ENCODE measurements at regions not wholly inside any gene's neighbourhood (a gene's known extent, or its start where the extent isn't known, plus 50 kb on each side); places are given as distances from the start of the nearest gene placed in this dataset.

- H3K9me3 Mint-ChIP-seq: no peaks in the 10 kb centered on the region
Observed at GRCh38 chr10:4506095-4506494, 319.9 kb upstream of the AKR1E2 start.

GRCh38 chr10:4504550-4504949 is 321.5 kb upstream of the AKR1E2 start:
- Mint-ChIP-seq H3K27ac (no peak overlapping the region), H3K36me3 (ENCODE audit: insufficient read depth in 2 of 2) (no peaks in the 10 kb centered on the region), H3K27me3 (ENCODE audit: low read depth) (peaks cover 9% of the 10 kb centered on the region), H3K4me1 (ENCODE audit: low read depth) (no peaks in the 10 kb centered on the region), H3K9me3 (no peaks in the 10 kb centered on the region), H3K4me3 (no peak overlapping the region)
- DNase-seq (no peak), ATAC-seq (replicated peaks in 1 of 2) (no peak)

More at GRCh38 chr10:4506095-4506494, 319.9 kb upstream of the AKR1E2 start:
- H3K27ac Mint-ChIP-seq: no peak overlapping the region
- ATAC-seq (replicated peaks in 1 of 2) (no peak), DNase-seq (no peak)
- no peak overlapping the region for H3K4me3 Mint-ChIP-seq
- H3K36me3 Mint-ChIP-seq (ENCODE audit: insufficient read depth in 2 of 2): no peaks in the 10 kb centered on the region
- H3K4me1 Mint-ChIP-seq (ENCODE audit: low read depth): no peaks in the 10 kb centered on the region
- peaks cover 9% of the 10 kb centered on the region for H3K27me3 Mint-ChIP-seq (ENCODE audit: low read depth)

GRCh38 chr10:4503076-4503475 is 322.9 kb upstream of the AKR1E2 start:
- no peak for DNase-seq
- H3K9me3 Mint-ChIP-seq: no peaks in the 10 kb centered on the region
- H3K36me3 Mint-ChIP-seq (ENCODE audit: insufficient read depth in 2 of 2): no peaks in the 10 kb centered on the region

GRCh38 chr10:4501306-4501705 is 324.7 kb upstream of the AKR1E2 start:
- H3K36me3 Mint-ChIP-seq (ENCODE audit: insufficient read depth in 2 of 2): no peaks in the 10 kb centered on the region
- no peaks in the 10 kb centered on the region for H3K4me1 Mint-ChIP-seq (ENCODE audit: low read depth)
- H3K27me3 Mint-ChIP-seq (ENCODE audit: low read depth): no peaks in the 10 kb centered on the region
- DNase-seq: no peak
- no peak overlapping the region for H3K27ac Mint-ChIP-seq
- no peak for ATAC-seq (replicated peaks in 1 of 2)
- no peak overlapping the region for H3K4me3 Mint-ChIP-seq
- no peaks in the 10 kb centered on the region for H3K9me3 Mint-ChIP-seq

More at GRCh38 chr10:4503076-4503475, 322.9 kb upstream of the AKR1E2 start:
- no peak overlapping the region for H3K27ac Mint-ChIP-seq
- H3K27me3 Mint-ChIP-seq (ENCODE audit: low read depth): no peaks in the 10 kb centered on the region
- ATAC-seq (replicated peaks in 1 of 2): no peak
- H3K4me1 Mint-ChIP-seq (ENCODE audit: low read depth): no peaks in the 10 kb centered on the region
- H3K4me3 Mint-ChIP-seq: no peak overlapping the region

GRCh38 chr10:4498711-4499251 is 327.2 kb upstream of the AKR1E2 start:
- H3K9me3 Mint-ChIP-seq: no peaks in the 10 kb centered on the region
- ATAC-seq (replicated peaks in 1 of 2): no peak
- H3K4me1 Mint-ChIP-seq (ENCODE audit: low read depth): no peaks in the 10 kb centered on the region
- no peak for DNase-seq
- no peaks in the 10 kb centered on the region for H3K27me3 Mint-ChIP-seq (ENCODE audit: low read depth)
- H3K27ac Mint-ChIP-seq: no peak overlapping the region
- no peaks in the 10 kb centered on the region for H3K36me3 Mint-ChIP-seq (ENCODE audit: insufficient read depth in 2 of 2)
- H3K4me3 Mint-ChIP-seq: no peak overlapping the region

- peaks cover 14% of the 10 kb centered on the region for H3K27me3 Mint-ChIP-seq (ENCODE audit: low read depth)
- no peaks in the 10 kb centered on the region for H3K9me3 Mint-ChIP-seq
- no peaks in the 10 kb centered on the region for H3K36me3 Mint-ChIP-seq (ENCODE audit: insufficient read depth in 2 of 2)
- DNase-seq (no peak), ATAC-seq (replicated peaks in 1 of 2) (no peak)
- H3K27ac Mint-ChIP-seq: peak overlapping the region; percentile 74
- no peak overlapping the region for H3K4me3 Mint-ChIP-seq
- H3K4me1 Mint-ChIP-seq (ENCODE audit: low read depth): no peaks in the 10 kb centered on the region
Observed at GRCh38 chr10:4494551-4494950, 331.5 kb upstream of the AKR1E2 start.

GRCh38 chr10:4492202-4492601 is 333.8 kb upstream of the AKR1E2 start:
- Mint-ChIP-seq H3K9me3 (peaks cover 0 to 2% of the 10 kb centered on the region in 2 donors), H3K27me3 (ENCODE audit: low read depth) (peaks cover 24% of the 10 kb centered on the region), H3K4me3 (no peak overlapping the region), H3K27ac (no peak overlapping the region), H3K4me1 (ENCODE audit: low read depth) (no peaks in the 10 kb centered on the region), H3K36me3 (ENCODE audit: insufficient read depth in 2 of 2) (no peaks in the 10 kb centered on the region)
- DNase-seq (no peak), ATAC-seq (replicated peaks in 1 of 2) (no peak)

- Mint-ChIP-seq H3K36me3 (ENCODE audit: insufficient read depth in 2 of 2) (no peaks in the 10 kb centered on the region), H3K4me1 (ENCODE audit: low read depth) (no peaks in the 10 kb centered on the region), H3K27me3 (ENCODE audit: low read depth) (peaks cover 33% of the 10 kb centered on the region), H3K9me3 (peaks cover 0 to 2% of the 10 kb centered on the region in 2 donors), H3K27ac (no peak overlapping the region), H3K4me3 (no peak overlapping the region)
- no peak for DNase-seq
- no peak for ATAC-seq (replicated peaks in 1 of 2)
Observed at GRCh38 chr10:4488904-4489303, 337.1 kb upstream of the AKR1E2 start.

GRCh38 chr10:4485636-4486035 is 340.4 kb upstream of the AKR1E2 start:
- no peak overlapping the region for H3K27ac Mint-ChIP-seq
- ATAC-seq (replicated peaks in 1 of 2) (no peak), DNase-seq (no peak)
- H3K9me3 Mint-ChIP-seq: peaks cover 0 to 2% of the 10 kb centered on the region in 2 donors
- no peak overlapping the region for H3K4me3 Mint-ChIP-seq
- H3K27me3 Mint-ChIP-seq (ENCODE audit: low read depth): peaks cover 21% of the 10 kb centered on the region
- H3K4me1 Mint-ChIP-seq (ENCODE audit: low read depth): peaks cover 6% of the 10 kb centered on the region
- H3K36me3 Mint-ChIP-seq (ENCODE audit: insufficient read depth in 2 of 2): no peaks in the 10 kb centered on the region

- H3K4me1 Mint-ChIP-seq (ENCODE audit: low read depth): peaks cover 6% of the 10 kb centered on the region
- ATAC-seq (replicated peaks in 1 of 2): no peak
- DNase-seq: no peak
- H3K27me3 Mint-ChIP-seq (ENCODE audit: low read depth): peaks cover 22% of the 10 kb centered on the region
- H3K9me3 Mint-ChIP-seq: peaks cover 4 to 6% of the 10 kb centered on the region in 2 donors
- no peak overlapping the region for H3K4me3 Mint-ChIP-seq
- H3K27ac Mint-ChIP-seq: no peak overlapping the region
- H3K36me3 Mint-ChIP-seq (ENCODE audit: insufficient read depth in 2 of 2): peaks cover 3% of the 10 kb centered on the region in 2 donors
Observed at GRCh38 chr10:4483811-4484210, 342.2 kb upstream of the AKR1E2 start.

- Mint-ChIP-seq H3K4me3 (no peak overlapping the region), H3K36me3 (ENCODE audit: insufficient read depth in 2 of 2) (peaks cover 3% of the 10 kb centered on the region in 2 donors), H3K27ac (no peak overlapping the region), H3K9me3 (peaks cover 4 to 5% of the 10 kb centered on the region in 2 donors), H3K4me1 (ENCODE audit: low read depth) (peaks cover 6% of the 10 kb centered on the region), H3K27me3 (ENCODE audit: low read depth) (peaks cover 21% of the 10 kb centered on the region)
- DNase-seq (no peak), ATAC-seq (replicated peaks in 1 of 2) (no peak)
Observed at GRCh38 chr10:4482659-4483058, 343.3 kb upstream of the AKR1E2 start.

- no peak overlapping the region for H3K4me3 Mint-ChIP-seq
- H3K27me3 Mint-ChIP-seq (ENCODE audit: low read depth): peaks cover 14% of the 10 kb centered on the region
- H3K27ac Mint-ChIP-seq: no peak overlapping the region
- no peak for DNase-seq
- no peak for ATAC-seq (replicated peaks in 1 of 2)
- H3K4me1 Mint-ChIP-seq (ENCODE audit: low read depth): peaks cover 6% of the 10 kb centered on the region
- peaks cover 4% of the 10 kb centered on the region in 2 donors for H3K9me3 Mint-ChIP-seq
- peaks cover 3% of the 10 kb centered on the region in 2 donors for H3K36me3 Mint-ChIP-seq (ENCODE audit: insufficient read depth in 2 of 2)
Observed at GRCh38 chr10:4481192-4481591, 344.8 kb upstream of the AKR1E2 start.

GRCh38 chr10:4479342-4479741 is 346.7 kb upstream of the AKR1E2 start:
- Mint-ChIP-seq H3K9me3 (peaks cover 4% of the 10 kb centered on the region in 2 donors), H3K4me1 (ENCODE audit: low read depth) (peaks cover 13% of the 10 kb centered on the region), H3K27me3 (ENCODE audit: low read depth) (peaks cover 10% of the 10 kb centered on the region), H3K27ac (no peak overlapping the region), H3K4me3 (no peak overlapping the region), H3K36me3 (ENCODE audit: insufficient read depth in 2 of 2) (peaks cover 3% of the 10 kb centered on the region in 2 donors)
- ATAC-seq (replicated peaks in 1 of 2): no peak
- no peak for DNase-seq

- DNase-seq (no peak), ATAC-seq (replicated peaks in 1 of 2) (no peak)
- no peak overlapping the region for H3K4me3 Mint-ChIP-seq
- H3K4me1 Mint-ChIP-seq (ENCODE audit: low read depth): peaks cover 14% of the 10 kb centered on the region
- no peak overlapping the region for H3K27ac Mint-ChIP-seq
- H3K36me3 Mint-ChIP-seq (ENCODE audit: insufficient read depth in 2 of 2): peaks cover 3% of the 10 kb centered on the region in 2 donors
- H3K27me3 Mint-ChIP-seq (ENCODE audit: low read depth): peaks cover 25% of the 10 kb centered on the region
- peaks cover 4% of the 10 kb centered on the region in 2 donors for H3K9me3 Mint-ChIP-seq
Observed at GRCh38 chr10:4477664-4478063, 348.3 kb upstream of the AKR1E2 start.
